Testis (tissue), 2 donors: ENCODE measurements at regions not wholly inside any gene's neighbourhood (a gene's known extent, or its start where the extent isn't known, plus 50 kb on each side); places are given as distances from the start of the nearest gene placed in this dataset.

Experiments used
- DNase-seq: peaks from one replicate; pipeline ENCODE4 v3.0.0-alpha.2; 2019
- H3K27ac ChIP-seq, 2 donors: fragments of 200-600 bp; sonication (generic); one replicate each; pipeline ENCODE4 v1.5.1; 2019
- H3K27me3 ChIP-seq: fragments of 200-600 bp; sonication (generic); one replicate; pipeline ENCODE4 v1.5.1; 2019
- H3K36me3 ChIP-seq: fragments of 200-600 bp; sonication (generic); one replicate; pipeline ENCODE4 v1.5.1; 2017; ENCODE audit warnings: low read depth; ENCODE audit errors: missing control alignments
- H3K4me1 ChIP-seq: fragments of 200-600 bp; sonication (generic); one replicate; pipeline ENCODE4 v1.5.1; 2019
- H3K4me3 ChIP-seq, 2 donors: fragments of 200-600 bp; sonication (generic); one replicate each; pipeline ENCODE4 v1.5.1; 2017 to 2019
- H3K9me3 ChIP-seq: fragments of 200-600 bp; sonication (generic); one replicate; pipeline ENCODE4 v1.5.1; 2017
- POLR2A ChIP-seq: fragments of 450-650 bp; IDR thresholded peaks from one replicate; pipeline ENCODE4 v1.6.1; 2017; ENCODE audit warnings: antibody characterized with exemption, mild to moderate bottlenecking, moderate library complexity
- WGBS, 2 donors: methylation state at CpG; one replicate each; pipeline ENCODE4 v1.1.5; 2018; 5-methylcytosine and 5-hydroxymethylcytosine counted together
- intact Hi-C: fragments of 100-400 bp; cut with DNase I; formaldehyde crosslinking; loops from one replicate; pipeline ENCODE4 v1.15.1; 2023; ENCODE audit warnings: low total_unique reads
- TF ChIP-seq, protein P1 (sequence below), 3 experiments: fragments of 450-650 bp in 2 of 3; fragments of 200-600 bp in 1 of 3; sonication (generic) in 1 of 3; IDR thresholded peaks; one replicate each; pipeline ENCODE4 v1.5.1; 2016 to 2019; ENCODE audit warnings: antibody characterized with exemption in 3 of 3, mild to moderate bottlenecking in 2 of 3, moderate library complexity in 1 of 3

DNA sequence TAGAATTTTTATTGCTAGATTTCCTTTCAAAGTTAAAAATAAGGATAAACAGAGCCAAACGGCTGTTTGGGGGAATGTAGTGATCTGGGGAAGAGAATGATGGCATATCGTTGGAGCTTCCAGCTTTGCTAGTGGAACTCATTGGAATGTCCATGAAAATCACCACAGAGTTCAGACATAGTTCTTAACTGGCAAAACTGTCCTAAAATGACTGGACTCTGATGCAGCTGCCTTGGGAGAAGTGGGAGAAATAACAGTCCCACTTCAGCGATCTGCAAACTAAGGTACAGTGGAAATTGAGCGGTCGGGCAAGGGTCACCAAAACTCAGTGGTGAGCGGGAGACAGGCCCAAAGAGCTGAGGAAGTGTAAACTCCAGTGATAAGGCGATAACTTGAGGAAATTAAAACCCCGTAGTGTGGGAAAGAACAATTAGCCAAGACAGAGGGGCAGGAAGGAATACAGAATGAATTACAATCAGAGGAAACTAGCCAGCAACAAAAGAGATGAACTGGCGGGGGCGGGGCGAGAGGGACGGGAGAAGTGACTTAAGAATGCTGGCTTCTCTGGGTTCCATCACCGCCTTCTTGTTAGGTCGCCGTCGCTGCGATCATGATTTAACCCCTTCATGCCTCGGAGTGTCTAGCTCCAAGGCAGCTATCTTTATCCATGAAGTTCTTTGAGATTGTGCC lies 89.8 kb upstream of the ARHGAP29 start:
- 9 to 12% methylated on average over 18 of the region's 18 CpGs for WGBS, 2 donors
- H3K36me3 ChIP-seq = no peaks in the 10 kb centered on the region
- H3K9me3 ChIP-seq = no peaks in the 10 kb centered on the region
- peaks cover 30% of the 10 kb centered on the region for H3K4me1 ChIP-seq
- TF ChIP-seq, protein P1, sequence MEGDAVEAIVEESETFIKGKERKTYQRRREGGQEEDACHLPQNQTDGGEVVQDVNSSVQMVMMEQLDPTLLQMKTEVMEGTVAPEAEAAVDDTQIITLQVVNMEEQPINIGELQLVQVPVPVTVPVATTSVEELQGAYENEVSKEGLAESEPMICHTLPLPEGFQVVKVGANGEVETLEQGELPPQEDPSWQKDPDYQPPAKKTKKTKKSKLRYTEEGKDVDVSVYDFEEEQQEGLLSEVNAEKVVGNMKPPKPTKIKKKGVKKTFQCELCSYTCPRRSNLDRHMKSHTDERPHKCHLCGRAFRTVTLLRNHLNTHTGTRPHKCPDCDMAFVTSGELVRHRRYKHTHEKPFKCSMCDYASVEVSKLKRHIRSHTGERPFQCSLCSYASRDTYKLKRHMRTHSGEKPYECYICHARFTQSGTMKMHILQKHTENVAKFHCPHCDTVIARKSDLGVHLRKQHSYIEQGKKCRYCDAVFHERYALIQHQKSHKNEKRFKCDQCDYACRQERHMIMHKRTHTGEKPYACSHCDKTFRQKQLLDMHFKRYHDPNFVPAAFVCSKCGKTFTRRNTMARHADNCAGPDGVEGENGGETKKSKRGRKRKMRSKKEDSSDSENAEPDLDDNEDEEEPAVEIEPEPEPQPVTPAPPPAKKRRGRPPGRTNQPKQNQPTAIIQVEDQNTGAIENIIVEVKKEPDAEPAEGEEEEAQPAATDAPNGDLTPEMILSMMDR (IDR thresholded peaks at IDR 0.05) = no peak
- no peak for TF ChIP-seq POLR2A
- H3K27me3 ChIP-seq = no peaks in the 10 kb centered on the region
- intact Hi-C loops = loop anchor here (10.0 kb wide), 1 partner anchor 82 kb away; no protein-coding TSS in a partner anchor
- no peak overlapping the region for H3K4me3 ChIP-seq
- DNase-seq = peak; percentile 61
- H3K27ac ChIP-seq = peak overlapping the region in 1 of 2 donors; percentile 3

DNA sequence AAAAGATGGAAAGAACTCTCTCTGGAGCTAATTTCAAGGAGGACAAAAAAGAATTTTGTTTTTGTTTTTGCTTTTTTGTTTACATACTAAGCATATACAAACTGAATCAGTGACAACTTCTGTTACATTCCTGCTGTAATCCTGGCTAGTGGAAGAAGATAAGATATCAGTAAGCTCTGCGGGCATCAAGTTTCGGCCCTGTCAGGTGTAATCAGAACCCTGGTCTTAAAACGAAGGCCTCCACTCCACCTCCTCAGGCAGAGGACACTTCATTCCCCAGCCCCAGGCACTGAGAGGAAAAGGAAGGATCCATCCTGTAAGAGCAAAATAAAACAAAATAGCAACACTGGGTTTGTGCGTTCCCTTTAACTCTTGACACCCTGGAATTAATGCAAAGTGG lies 88.9 kb upstream of the ARHGAP29 start:
- no peak for TF ChIP-seq POLR2A
- TF ChIP-seq, protein P1 (IDR thresholded peaks at IDR 0.05) = no peak
- Histone ChIP-seq H3K4me3 (no peak overlapping the region), H3K4me1 (peaks cover 26% of the 10 kb centered on the region), H3K9me3 (no peaks in the 10 kb centered on the region), H3K27me3 (no peaks in the 10 kb centered on the region), H3K27ac (no peak overlapping the region), H3K36me3 (no peaks in the 10 kb centered on the region)
- WGBS, 2 donors = 24 to 40% methylated on average over 4 of the region's 4 CpGs
- no peak for DNase-seq
- intact Hi-C loops = loop anchor here (10.0 kb wide), 1 partner anchor 82 kb away; no protein-coding TSS in a partner anchor

GRCh38 chr1:94325377-94326302 lies 88.3 kb upstream of the ARHGAP29 start:
- H3K9me3 ChIP-seq = no peaks in the 10 kb centered on the region
- H3K27ac ChIP-seq = no peak overlapping the region
- 38 to 59% methylated on average over 5 of the region's 5 CpGs for WGBS, 2 donors
- H3K27me3 ChIP-seq = no peaks in the 10 kb centered on the region
- H3K36me3 ChIP-seq = no peaks in the 10 kb centered on the region
- H3K4me3 ChIP-seq = no peak overlapping the region
- intact Hi-C loops = loop anchor here (10.0 kb wide), 1 partner anchor 81 kb away; no protein-coding TSS in a partner anchor
- no peak for TF ChIP-seq POLR2A
- TF ChIP-seq, protein P1 (IDR thresholded peaks at IDR 0.05) = no peak
- peaks cover 26% of the 10 kb centered on the region for H3K4me1 ChIP-seq
- DNase-seq = no peak

- Histone ChIP-seq H3K27ac (no peak overlapping the region), H3K9me3 (no peaks in the 10 kb centered on the region), H3K27me3 (no peaks in the 10 kb centered on the region), H3K4me3 (no peak overlapping the region), H3K4me1 (peaks cover 33% of the 10 kb centered on the region), H3K36me3 (no peaks in the 10 kb centered on the region)
- no peak for DNase-seq
- intact Hi-C loops = loop anchor here (10.0 kb wide), 1 partner anchor 79 kb away; no protein-coding TSS in a partner anchor
- 82 to 85% methylated on average over 4 of the region's 4 CpGs for WGBS, 2 donors
- TF ChIP-seq, protein P1 (IDR thresholded peaks at IDR 0.05) = no peak
- no peak for TF ChIP-seq POLR2A
Measured at GRCh38 chr1:94324178-94324544, 86.8 kb upstream of the ARHGAP29 start.
